Karpas-422 (cell line): ENCODE measurements at regions not wholly inside any gene's neighbourhood (a gene's known extent, or its start where the extent isn't known, plus 50 kb on each side); places are given as distances from the start of the nearest gene placed in this dataset. TPM values are rescaled to one million over a fixed set of nuclear protein-coding genes. Genes with fewer than 3 reads are reported as not detected.

Source experiments
- DNase-seq: peaks from one replicate; pipeline ENCODE4 v3.0.0-alpha.2; 2015
- H2AFZ ChIP-seq: fragments of 200-600 bp; sonication (generic); 2 replicates; pipeline ENCODE4 v1.6.1; 2014; ENCODE audit warnings: antibody characterized with exemption, low read length, mixed read lengths
- H3K27ac ChIP-seq: fragments of 200-600 bp; sonication (generic); 2 replicates; pipeline ENCODE4 v1.5.1; 2014; ENCODE audit warnings: mild to moderate bottlenecking, low read length, moderate library complexity
- H3K27me3 ChIP-seq: fragments of 200-600 bp; sonication (generic); 2 replicates; pipeline ENCODE4 v1.6.1; 2014; ENCODE audit warnings: low read length, mixed read lengths
- H3K36me3 ChIP-seq: fragments of 200-600 bp; sonication (generic); 2 replicates; pipeline ENCODE4 v1.6.1; 2014; ENCODE audit warnings: low read length, mixed read lengths; ENCODE audit not compliant: insufficient read depth
- H3K4me1 ChIP-seq: fragments of 200-600 bp; sonication (generic); 2 replicates; pipeline ENCODE4 v1.6.1; 2014; ENCODE audit warnings: mild to moderate bottlenecking, low read length, mixed read lengths
- H3K4me2 ChIP-seq: fragments of 200-600 bp; sonication (generic); 2 replicates; pipeline ENCODE4 v1.6.1; 2014; ENCODE audit warnings: low read length, low read depth, mild to moderate bottlenecking; ENCODE audit not compliant: poor library complexity, severe bottlenecking
- H3K4me3 ChIP-seq: fragments of 200-600 bp; sonication (generic); 2 replicates; pipeline ENCODE4 v1.5.1; 2014; ENCODE audit warnings: mild to moderate bottlenecking, antibody characterized with exemption, low read length, mixed read lengths
- H3K79me2 ChIP-seq: fragments of 200-600 bp; sonication (generic); 2 replicates; pipeline ENCODE4 v1.6.1; 2014; ENCODE audit warnings: mild to moderate bottlenecking, low read length, mixed read lengths
- H3K9ac ChIP-seq: fragments of 200-600 bp; sonication (generic); 2 replicates; pipeline ENCODE4 v1.6.0; 2014; ENCODE audit warnings: low read length
- H3K9me2 ChIP-seq: fragments of 200-600 bp; sonication (generic), shearing (Covaris generic); replicated peaks from 2 replicates; pipeline ENCODE4 v1.6.0; 2014; ENCODE audit warnings: mild to moderate bottlenecking, low read length, moderate library complexity; ENCODE audit not compliant: insufficient read depth
- H3K9me3 ChIP-seq: fragments of 300-700, 200-600 bp; sonication (generic); 2 replicates; pipeline ENCODE4 v1.6.1; 2014; ENCODE audit warnings: low read length, mixed read lengths
- H4K20me1 ChIP-seq: fragments of 200-600 bp; sonication (generic); 2 replicates; pipeline ENCODE4 v1.6.1; 2014; ENCODE audit warnings: mild to moderate bottlenecking, antibody characterized with exemption, low read length, low read depth; ENCODE audit not compliant: insufficient read depth
- small RNA-seq: library from RNA; depleted of rRNA; stranded (forward); fragments of <200 nt; gene quantifications from one replicate; pipeline ENCODE3, GENCODE V24; 2014

DNA sequence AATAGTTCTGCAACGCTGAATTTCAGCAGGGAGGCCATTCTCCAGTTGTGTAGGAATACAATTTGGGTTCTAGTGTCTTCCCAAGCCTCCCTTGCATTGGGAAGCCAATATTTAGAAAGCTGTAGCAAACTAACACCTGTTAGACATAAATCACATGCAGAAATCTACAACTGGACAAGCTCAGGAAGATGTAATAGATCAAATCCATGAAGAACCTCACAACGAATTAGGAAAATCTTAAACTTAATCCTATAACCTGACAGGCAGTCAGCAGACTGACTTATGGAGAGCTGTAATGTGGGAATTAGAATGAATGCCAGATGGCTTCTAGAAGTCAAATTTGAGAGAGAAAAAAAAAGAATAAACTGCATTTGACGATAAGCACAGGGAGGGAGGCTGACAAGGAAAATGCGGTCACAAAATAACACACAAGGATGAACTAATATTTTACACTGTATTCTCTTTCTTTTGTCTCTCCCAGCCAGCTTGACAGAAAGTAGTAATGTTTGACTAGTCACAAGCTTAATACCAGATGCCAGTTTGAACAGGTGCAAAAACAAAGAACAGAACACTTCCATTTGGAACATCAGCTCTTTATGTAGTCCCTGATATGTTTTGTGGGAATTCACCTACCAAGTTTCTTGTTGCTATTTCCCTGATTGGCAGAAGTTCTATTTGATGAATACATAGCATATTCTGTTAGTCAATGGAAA is 50.8 kb upstream of the FANCL start:
- Histone ChIP-seq H3K9me3 (no peaks in the 10 kb centered on the region), H3K9ac (no peak overlapping the region), H3K27ac (no peak overlapping the region), H3K9me2 (no peaks in the 10 kb centered on the region), H3K27me3 (no peaks in the 10 kb centered on the region), H3K4me3 (no peak overlapping the region), H4K20me1 (no peaks in the 10 kb centered on the region), H3K36me3 (no peaks in the 10 kb centered on the region), H3K79me2 (no peaks in the 10 kb centered on the region), H3K4me1 (no peaks in the 10 kb centered on the region), H2AFZ (no peak overlapping the region), H3K4me2 (no peak overlapping the region)
- no peak for DNase-seq

Small RNA genes lying in the stretch of these regions (small RNA-seq; reads per million reads assigned to genes)
- gene AC007179.3 = not detected
- not detected for gene MIR4432
- gene RNA5SP94 = not detected
- gene RNU1-32P = not detected
- gene RNU6-508P = not detected
